HCT116 (cell line): ENCODE measurements at regions not wholly inside any gene's neighbourhood (a gene's known extent, or its start where the extent isn't known, plus 50 kb on each side); places are given as distances from the start of the nearest gene placed in this dataset.
A peak's percentile ranks its signal among the peaks of the same experiment; 100 is the strongest.

Experiments used
- ATAC-seq: fragments of 200-7000 bp; cut with Tn5 transposase; 2 replicates; pipeline ENCODE4 v1.9.1; 2020; ENCODE audit warnings: mild to moderate bottlenecking, moderate library complexity
- BruUV-seq: library from RNA; stranded (reverse); fragments of 400-500 nt; replicated peaks from 2 replicates; lab custom pipeline; 2021; lab: Mats Ljungman, UMichigan
- CTCF ChIA-PET: fragments of 300-600 bp; sonication (Branson Sonifier 250); formaldehyde crosslinking; loops from one replicate; lab custom pipeline; 2021; ENCODE audit warnings: antibody characterized with exemption; lab: Charles Lee
- POLR2A ChIA-PET: fragments of 300-600, 350-600 bp; sonication (Branson Sonifier 250); formaldehyde crosslinking; loops from one replicate; lab custom pipeline; 2021; ENCODE audit warnings: antibody characterized with exemption; lab: Charles Lee
- RAD21 ChIA-PET, 2 experiments: fragments of 300-600 bp; sonication (Branson Sonifier 250); formaldehyde crosslinking; loops; one replicate each; lab custom pipeline; 2023; ENCODE audit warnings: low total read pairs in 2 of 2; ENCODE audit not compliant: uncharacterized antibody in 2 of 2, unreplicated experiment in 2 of 2, low non-redundant PET in 1 of 2; lab: Charles Lee
- DNase-seq: peaks from one replicate; pipeline ENCODE4 v3.0.0-alpha.2; 2010; ENCODE audit warnings: low read depth, low spot score
- H2AFZ ChIP-seq: fragments of 200-600 bp; shearing (Covaris generic), sonication (generic); 2 replicates; pipeline ENCODE4 v1.6.1; 2017; ENCODE audit warnings: low read depth, mixed run types, mixed read lengths, antibody characterized with exemption, low read length; ENCODE audit not compliant: poor library complexity, severe bottlenecking
- H3K27ac ChIP-seq: 2 replicates; pipeline ENCODE4 v1.5.1; 2012; ENCODE audit warnings: low read depth, low read length
- H3K27me3 ChIP-seq: fragments of 200-600 bp; sonication (generic); 2 replicates; pipeline ENCODE4 v1.6.1; 2016; ENCODE audit warnings: mixed run types, low read length, mixed read lengths; ENCODE audit not compliant: insufficient read depth
- H3K36me3 ChIP-seq, 2 experiments: fragments of 200-500 bp in 1 of 2; fragments of 200-600 bp in 1 of 2; sonication (Bioruptor generic) in 1 of 2; sonication (generic) in 1 of 2; 2 replicates each; pipeline versions ENCODE4 v1.5.1 to v1.6.1; 2014 to 2016; ENCODE audit warnings: low read length in 2 of 2, inconsistent platforms in 1 of 2, mixed read lengths in 1 of 2, mixed run types in 1 of 2; ENCODE audit not compliant: insufficient read depth in 2 of 2, control insufficient read depth in 1 of 2
- H3K4me1 ChIP-seq, 2 experiments: fragments of 200-600 bp in 1 of 2; sonication (generic) in 1 of 2; 2 replicates each; pipeline versions ENCODE4 v1.5.1 to v1.6.1; 2012 to 2017; ENCODE audit warnings: low read length in 2 of 2, inconsistent platforms in 1 of 2, mild to moderate bottlenecking in 1 of 2, mixed read lengths in 1 of 2, mixed run types in 1 of 2, moderate library complexity in 1 of 2; ENCODE audit not compliant: insufficient read depth in 2 of 2, control insufficient read depth in 1 of 2
- H3K4me2 ChIP-seq: fragments of 200-600 bp; sonication (generic); 2 replicates; pipeline ENCODE4 v1.6.1; 2017; ENCODE audit warnings: mixed run types, low read length, mixed read lengths
- H3K4me3 ChIP-seq, 2 experiments: fragments of 200-600 bp in 1 of 2; sonication (generic) in 1 of 2; replicated peaks in 1 of 2; 2 replicates each; pipeline ENCODE4 v1.5.1; 2011 to 2016; ENCODE audit warnings: low read length in 2 of 2, control low read depth in 1 of 2, low read depth in 1 of 2, mild to moderate bottlenecking in 1 of 2, mixed read lengths in 1 of 2, mixed run types in 1 of 2
- H3K79me2 ChIP-seq: fragments of 200-600 bp; sonication (generic); 2 replicates; pipeline ENCODE4 v1.6.1; 2017; ENCODE audit warnings: mild to moderate bottlenecking, mixed run types, low read length, moderate library complexity, mixed read lengths; ENCODE audit not compliant: insufficient read depth
- H3K9ac ChIP-seq: fragments of 200-600 bp; sonication (generic); 2 replicates; pipeline ENCODE4 v1.6.1; 2016; ENCODE audit warnings: low read length, mixed read lengths
- H3K9me2 ChIP-seq: fragments of 200-600 bp; sonication (generic), shearing (Covaris generic); 2 replicates; pipeline ENCODE4 v1.6.1; 2017; ENCODE audit warnings: mixed run types, mild to moderate bottlenecking, moderate library complexity; ENCODE audit not compliant: insufficient read depth
- H3K9me3 ChIP-seq, 2 experiments: fragments of 200-500 bp in 1 of 2; fragments of 200-600 bp in 1 of 2; sonication (Bioruptor generic) in 1 of 2; sonication (generic) in 1 of 2; 2 replicates each; pipeline ENCODE4 v1.6.1; 2014 to 2017; ENCODE audit warnings: low read length in 2 of 2, mixed read lengths in 2 of 2, inconsistent platforms in 1 of 2, low read depth in 1 of 2, mild to moderate bottlenecking in 1 of 2, mixed run types in 1 of 2, moderate library complexity in 1 of 2; ENCODE audit not compliant: control insufficient read depth in 1 of 2, insufficient read depth in 1 of 2
- H4K20me1 ChIP-seq: fragments of 200-600 bp; sonication (generic), shearing (Covaris generic); 2 replicates; pipeline ENCODE4 v1.6.1; 2017; ENCODE audit warnings: mixed run types, mild to moderate bottlenecking, moderate library complexity; ENCODE audit not compliant: insufficient read depth
- ATF3 ChIP-seq: IDR thresholded peaks from 2 replicates; pipeline ENCODE4 v1.6.1; 2012
- EGR1 ChIP-seq: IDR thresholded peaks from 2 replicates; pipeline ENCODE4 v1.6.1; 2012; ENCODE audit warnings: low read depth
- EZH2phosphoT487 ChIP-seq: fragments of 200-600 bp; IDR thresholded peaks from 2 replicates; pipeline ENCODE4 v1.6.1; 2018; ENCODE audit warnings: antibody characterized with exemption, borderline replicate concordance
- MAX ChIP-seq: IDR thresholded peaks from 2 replicates; pipeline ENCODE4 v1.6.1; 2012
- POLR2A ChIP-seq: IDR thresholded peaks from 2 replicates; pipeline ENCODE4 v1.7.0; 2011; ENCODE audit warnings: borderline replicate concordance; ENCODE audit not compliant: insufficient read depth, insufficient read length; ENCODE audit errors: extremely low read depth
- POLR2AphosphoS5 ChIP-seq: IDR thresholded peaks from 2 replicates; pipeline ENCODE4 v1.6.1; 2011; ENCODE audit warnings: mild to moderate bottlenecking, low read depth, low read length, moderate library complexity
- SP1 ChIP-seq: IDR thresholded peaks from 2 replicates; pipeline ENCODE4 v1.6.1; 2012; ENCODE audit warnings: low read depth
- SRF ChIP-seq: IDR thresholded peaks from 2 replicates; pipeline ENCODE4 v1.6.1; 2012; ENCODE audit warnings: low read depth
- TCF7L2 ChIP-seq: IDR thresholded peaks from 2 replicates; pipeline ENCODE4 v1.7.0; 2011; ENCODE audit warnings: borderline replicate concordance, inconsistent platforms; ENCODE audit not compliant: insufficient read depth, insufficient read length; ENCODE audit errors: extremely low read depth
- YY1 ChIP-seq: IDR thresholded peaks from 2 replicates; pipeline ENCODE4 v1.6.1; 2011; ENCODE audit warnings: low read length, low read depth, moderate library complexity, mild to moderate bottlenecking; ENCODE audit not compliant: insufficient replicate concordance; ENCODE audit errors: extremely low read depth
- ZFX ChIP-seq: fragments of 450-650 bp; IDR thresholded peaks from 2 replicates; pipeline ENCODE4 v1.6.1; 2017
- intact Hi-C: fragments of 100-400 bp; cut with micrococcal nuclease; formaldehyde crosslinking; loops from 2 replicates; pipeline ENCODE4 v1.10.0; 2022
- TF ChIP-seq, protein P1 (sequence below): IDR thresholded peaks from 2 replicates; pipeline ENCODE4 v1.6.1; 2012; ENCODE audit warnings: low read depth
- TF ChIP-seq, protein P2 (sequence below), 3 experiments: fragments of 200-600 bp in 1 of 3; sonication (generic) in 1 of 3; IDR thresholded peaks in 2 of 3; conservative IDR thresholded peaks in 1 of 3; 2 replicates each; pipeline ENCODE4 v1.5.1; 2012 to 2017; ENCODE audit warnings: low read depth in 2 of 3, low read length in 2 of 3, antibody characterized with exemption in 1 of 3, borderline replicate concordance in 1 of 3, control low read depth in 1 of 3, mild to moderate bottlenecking in 1 of 3, mixed read lengths in 1 of 3, mixed run types in 1 of 3, moderate library complexity in 1 of 3; ENCODE audit not compliant: insufficient read depth in 1 of 3

DNA sequence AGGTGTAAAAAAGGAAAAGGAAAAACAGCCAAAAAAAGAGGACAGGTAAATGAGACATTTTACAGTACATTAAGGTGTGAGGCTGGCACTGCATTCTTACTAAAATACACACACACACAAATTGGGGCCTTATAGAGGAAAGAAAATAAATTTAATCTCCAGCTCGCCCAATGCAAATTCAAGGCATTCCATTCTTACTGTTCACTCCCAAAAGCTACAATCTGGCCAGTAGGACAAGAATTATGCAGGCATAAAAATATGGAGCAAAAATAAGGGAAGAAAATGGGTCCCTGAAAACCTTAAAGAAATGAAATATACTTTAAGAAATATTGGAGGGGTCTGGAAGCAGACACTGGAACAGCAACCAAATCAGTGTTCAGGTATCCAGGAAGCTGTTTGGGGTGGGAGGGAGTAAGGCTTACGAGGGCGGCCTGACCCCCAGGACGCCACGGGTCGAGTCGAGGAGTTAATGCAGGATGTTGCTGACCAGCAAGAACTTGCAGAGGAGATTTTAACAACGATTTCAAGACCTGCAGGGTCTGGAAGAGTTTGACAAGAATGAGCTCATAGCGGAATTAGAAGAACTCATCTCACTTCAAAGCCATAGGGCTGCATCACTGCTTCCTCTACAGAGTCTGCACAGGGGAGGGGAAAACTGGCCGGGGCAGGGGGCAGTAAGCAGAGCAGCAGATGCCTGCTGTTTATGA, 245.5 kb downstream of the TBL1XR1 start (continued):
- TF ChIP-seq, protein P1, sequence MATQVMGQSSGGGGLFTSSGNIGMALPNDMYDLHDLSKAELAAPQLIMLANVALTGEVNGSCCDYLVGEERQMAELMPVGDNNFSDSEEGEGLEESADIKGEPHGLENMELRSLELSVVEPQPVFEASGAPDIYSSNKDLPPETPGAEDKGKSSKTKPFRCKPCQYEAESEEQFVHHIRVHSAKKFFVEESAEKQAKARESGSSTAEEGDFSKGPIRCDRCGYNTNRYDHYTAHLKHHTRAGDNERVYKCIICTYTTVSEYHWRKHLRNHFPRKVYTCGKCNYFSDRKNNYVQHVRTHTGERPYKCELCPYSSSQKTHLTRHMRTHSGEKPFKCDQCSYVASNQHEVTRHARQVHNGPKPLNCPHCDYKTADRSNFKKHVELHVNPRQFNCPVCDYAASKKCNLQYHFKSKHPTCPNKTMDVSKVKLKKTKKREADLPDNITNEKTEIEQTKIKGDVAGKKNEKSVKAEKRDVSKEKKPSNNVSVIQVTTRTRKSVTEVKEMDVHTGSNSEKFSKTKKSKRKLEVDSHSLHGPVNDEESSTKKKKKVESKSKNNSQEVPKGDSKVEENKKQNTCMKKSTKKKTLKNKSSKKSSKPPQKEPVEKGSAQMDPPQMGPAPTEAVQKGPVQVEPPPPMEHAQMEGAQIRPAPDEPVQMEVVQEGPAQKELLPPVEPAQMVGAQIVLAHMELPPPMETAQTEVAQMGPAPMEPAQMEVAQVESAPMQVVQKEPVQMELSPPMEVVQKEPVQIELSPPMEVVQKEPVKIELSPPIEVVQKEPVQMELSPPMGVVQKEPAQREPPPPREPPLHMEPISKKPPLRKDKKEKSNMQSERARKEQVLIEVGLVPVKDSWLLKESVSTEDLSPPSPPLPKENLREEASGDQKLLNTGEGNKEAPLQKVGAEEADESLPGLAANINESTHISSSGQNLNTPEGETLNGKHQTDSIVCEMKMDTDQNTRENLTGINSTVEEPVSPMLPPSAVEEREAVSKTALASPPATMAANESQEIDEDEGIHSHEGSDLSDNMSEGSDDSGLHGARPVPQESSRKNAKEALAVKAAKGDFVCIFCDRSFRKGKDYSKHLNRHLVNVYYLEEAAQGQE = no peak
- TF ChIP-seq MAX (no peak), POLR2AphosphoS5 (no peak), EZH2phosphoT487 (no peak), TCF7L2 (no peak), ATF3 (no peak), POLR2A (no peak)

DNA sequence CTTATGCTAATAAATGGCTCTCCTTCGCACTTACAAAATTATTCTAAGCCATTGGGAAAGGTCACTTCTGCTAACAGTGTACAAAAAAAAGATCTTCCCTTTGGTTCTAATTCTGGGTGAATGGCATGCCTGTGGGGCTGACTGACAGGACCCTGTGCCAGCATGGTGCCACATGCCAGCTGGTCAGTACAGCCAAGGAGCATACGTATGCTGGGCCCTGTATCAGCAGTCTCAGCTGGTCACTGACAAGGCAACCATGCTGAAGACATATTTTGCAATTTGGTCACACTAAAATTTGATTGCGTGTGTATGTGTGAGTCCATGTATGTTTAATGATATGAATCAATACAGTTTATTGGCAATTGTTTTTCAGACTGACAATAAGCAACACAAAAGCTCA, 246.1 kb downstream of the TBL1XR1 start:
- Histone ChIP-seq H3K4me3 (no peak overlapping the region), H3K79me2 (no peaks in the 10 kb centered on the region), H3K9me2 (no peaks in the 10 kb centered on the region), H3K36me3 (no peaks in the 10 kb centered on the region), H3K27ac (no peak overlapping the region), H3K9me3 (no peaks in the 10 kb centered on the region), H4K20me1 (no peaks in the 10 kb centered on the region), H3K4me1 (peaks cover 0 to 14% of the 10 kb centered on the region in 2 experiments; a peak in 3 of 4 replicates), H3K4me2 (peak overlapping the region; percentile 42), H2AFZ (no peak overlapping the region), H3K27me3 (no peaks in the 10 kb centered on the region), H3K9ac (no peak overlapping the region)
- ChIA-PET RAD21 (no interaction called here), POLR2A (no interaction called here), CTCF (no interaction called here)
- BruUV-seq = no TSS peak
- peak; percentile 54; the same call in 1 of the 2 replicates for ATAC-seq
- intact Hi-C loops = no loop called here
- DNase-seq = no peak
- TF ChIP-seq SP1 = no peak
- TF ChIP-seq, protein P2, sequence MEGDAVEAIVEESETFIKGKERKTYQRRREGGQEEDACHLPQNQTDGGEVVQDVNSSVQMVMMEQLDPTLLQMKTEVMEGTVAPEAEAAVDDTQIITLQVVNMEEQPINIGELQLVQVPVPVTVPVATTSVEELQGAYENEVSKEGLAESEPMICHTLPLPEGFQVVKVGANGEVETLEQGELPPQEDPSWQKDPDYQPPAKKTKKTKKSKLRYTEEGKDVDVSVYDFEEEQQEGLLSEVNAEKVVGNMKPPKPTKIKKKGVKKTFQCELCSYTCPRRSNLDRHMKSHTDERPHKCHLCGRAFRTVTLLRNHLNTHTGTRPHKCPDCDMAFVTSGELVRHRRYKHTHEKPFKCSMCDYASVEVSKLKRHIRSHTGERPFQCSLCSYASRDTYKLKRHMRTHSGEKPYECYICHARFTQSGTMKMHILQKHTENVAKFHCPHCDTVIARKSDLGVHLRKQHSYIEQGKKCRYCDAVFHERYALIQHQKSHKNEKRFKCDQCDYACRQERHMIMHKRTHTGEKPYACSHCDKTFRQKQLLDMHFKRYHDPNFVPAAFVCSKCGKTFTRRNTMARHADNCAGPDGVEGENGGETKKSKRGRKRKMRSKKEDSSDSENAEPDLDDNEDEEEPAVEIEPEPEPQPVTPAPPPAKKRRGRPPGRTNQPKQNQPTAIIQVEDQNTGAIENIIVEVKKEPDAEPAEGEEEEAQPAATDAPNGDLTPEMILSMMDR (IDR thresholded peaks at IDR 0.05 in 2 of 3, conservative IDR thresholded peaks at IDR 0.05 in 1 of 3; ENCODE audit: borderline replicate concordance in 1 of 3, insufficient read depth in 1 of 3, low read depth in 2 of 3, low read length in 2 of 3) = no peak
- no peak for TF ChIP-seq ZFX
- TF ChIP-seq POLR2AphosphoS5 = no peak
- no peak for TF ChIP-seq ATF3
- TF ChIP-seq YY1 = no peak
- TF ChIP-seq MAX = no peak
- no peak for TF ChIP-seq EGR1
- TF ChIP-seq SRF = no peak
- TF ChIP-seq TCF7L2 = no peak
- no peak for TF ChIP-seq EZH2phosphoT487
